Skeletal muscle tissue (tissue), 3 donors: ENCODE measurements at regions not wholly inside any gene's neighbourhood (a gene's known extent, or its start where the extent isn't known, plus 50 kb on each side); places are given as distances from the start of the nearest gene placed in this dataset.

Experiments used
- H3K27ac ChIP-seq: one replicate; pipeline ENCODE4 v1.7.0; 2013; ENCODE audit warnings: mild to moderate bottlenecking, low read depth, low read length, inconsistent platforms
- H3K27me3 ChIP-seq, 3 donors: one replicate each; pipeline ENCODE4 v1.7.0; 2013; ENCODE audit warnings: low read length in 3 of 3; ENCODE audit not compliant: control insufficient read depth in 3 of 3, insufficient read depth in 3 of 3
- H3K36me3 ChIP-seq, 3 donors: one replicate each; pipeline ENCODE4 v1.7.0; 2013; ENCODE audit warnings: low read length in 3 of 3; ENCODE audit not compliant: control insufficient read depth in 3 of 3, insufficient read depth in 3 of 3
- H3K4me1 ChIP-seq, 3 donors: one replicate each; pipeline ENCODE4 v1.7.0; 2013; ENCODE audit warnings: low read length in 3 of 3, mild to moderate bottlenecking in 3 of 3; ENCODE audit not compliant: control insufficient read depth in 3 of 3, insufficient read depth in 3 of 3
- H3K4me3 ChIP-seq, 3 donors: one replicate each; pipeline ENCODE4 v1.7.0; 2013; ENCODE audit warnings: low read length in 3 of 3
- H3K9ac ChIP-seq, 3 donors: one replicate each; pipeline ENCODE4 v1.7.0; 2013; ENCODE audit warnings: low read length in 3 of 3, mild to moderate bottlenecking in 3 of 3, moderate library complexity in 2 of 3, low read depth in 1 of 3
- H3K9me3 ChIP-seq, 3 donors: one replicate each; pipeline ENCODE4 v1.7.0; 2013; ENCODE audit warnings: low read length in 3 of 3; ENCODE audit not compliant: control insufficient read depth in 3 of 3
- donor health status: Osteomylitis.

DNA sequence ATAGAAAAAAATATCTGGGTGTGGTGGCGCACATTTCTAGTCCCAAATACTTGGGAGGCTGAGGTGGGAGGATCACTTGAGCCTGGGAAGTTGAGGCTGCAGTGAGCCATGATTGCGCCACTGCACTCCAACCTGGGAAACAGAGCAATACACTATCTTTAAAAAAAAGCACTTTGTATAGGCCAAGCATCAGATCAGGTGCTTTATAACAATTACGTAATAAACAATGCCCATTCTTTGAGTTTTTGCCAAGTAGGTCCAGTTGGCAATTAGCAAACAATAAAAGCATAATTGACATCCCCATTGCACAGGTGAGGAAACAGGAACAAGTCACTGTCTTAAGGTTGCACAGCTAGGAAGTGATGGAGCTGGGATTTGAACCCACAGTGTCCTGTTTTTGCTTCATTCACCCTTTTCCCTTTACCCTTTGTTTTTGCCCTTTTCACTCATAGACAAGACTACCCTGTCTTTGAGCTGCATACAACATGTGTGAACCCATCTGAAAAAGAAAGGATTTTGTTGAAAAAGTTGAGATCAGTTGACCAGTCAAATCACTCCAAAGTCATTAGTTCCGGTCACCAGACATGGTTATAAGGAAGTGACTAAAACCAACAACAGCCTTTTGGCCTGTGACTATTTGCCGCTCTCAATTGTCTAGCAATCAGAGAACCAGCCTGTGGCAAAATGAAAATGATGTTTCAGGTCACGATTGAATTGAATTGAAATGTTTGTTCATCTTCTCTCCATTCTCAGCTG lies 303.6 kb downstream of the TFAP2C start:
- no peaks in the 10 kb centered on the region for H3K4me1 ChIP-seq
- H3K27ac ChIP-seq = no peak overlapping the region
- no peaks in the 10 kb centered on the region for H3K36me3 ChIP-seq
- no peak overlapping the region for H3K9ac ChIP-seq
- no peaks in the 10 kb centered on the region for H3K9me3 ChIP-seq
- no peak overlapping the region for H3K4me3 ChIP-seq
- H3K27me3 ChIP-seq = peaks cover 6 to 21% (median 17%) of the 10 kb centered on the region in 3 donors

DNA sequence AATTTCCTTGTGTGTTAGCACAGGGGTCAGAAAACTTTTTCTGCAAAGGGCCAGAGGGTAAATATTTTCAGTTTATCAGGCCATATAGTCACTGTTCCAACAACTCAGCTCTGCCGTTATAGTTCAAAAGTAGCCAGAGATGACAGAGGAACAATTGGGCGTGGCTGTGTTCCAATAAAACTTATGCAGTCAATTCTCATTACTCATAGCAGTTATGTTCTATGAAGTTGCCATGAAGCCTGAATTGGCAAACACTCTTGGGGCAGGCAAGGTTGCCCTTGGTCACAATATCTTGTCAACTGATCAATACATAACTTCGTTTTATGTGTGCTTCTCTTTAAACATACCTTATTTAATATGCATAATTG lies 304.2 kb downstream of the TFAP2C start:
- Histone ChIP-seq H3K4me3 (no peak overlapping the region), H3K4me1 (no peaks in the 10 kb centered on the region), H3K27ac (no peak overlapping the region), H3K9ac (no peak overlapping the region), H3K36me3 (no peaks in the 10 kb centered on the region), H3K27me3 (peaks cover 1 to 17% (median 14%) of the 10 kb centered on the region in 3 donors), H3K9me3 (no peaks in the 10 kb centered on the region)

DNA sequence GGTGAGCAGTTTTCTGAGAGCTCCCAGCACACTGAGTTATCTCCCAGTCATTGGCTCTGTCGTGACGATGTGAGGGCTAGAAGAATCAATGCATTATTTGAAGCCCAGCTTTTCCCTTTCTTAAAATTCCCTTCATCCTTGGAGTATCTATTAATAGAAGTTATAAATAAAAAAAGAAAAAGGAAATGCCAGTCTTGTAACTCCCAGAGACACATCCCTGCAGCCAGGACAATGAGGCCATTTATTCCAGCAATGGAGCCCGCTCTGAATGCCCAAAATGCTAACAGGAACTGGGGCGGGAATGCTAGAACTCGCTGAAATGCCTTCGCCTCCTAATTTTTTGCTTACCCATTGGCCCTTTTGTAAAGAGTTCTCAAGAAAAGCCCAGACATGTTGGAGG lies 305.8 kb downstream of the TFAP2C start:
- peaks cover 0 to 14% (median 4%) of the 10 kb centered on the region in 3 donors for H3K27me3 ChIP-seq
- no peaks in the 10 kb centered on the region for H3K4me1 ChIP-seq
- no peaks in the 10 kb centered on the region for H3K9me3 ChIP-seq
- no peak overlapping the region for H3K27ac ChIP-seq
- H3K36me3 ChIP-seq = no peaks in the 10 kb centered on the region
- H3K4me3 ChIP-seq = no peak overlapping the region
- no peak overlapping the region for H3K9ac ChIP-seq

DNA sequence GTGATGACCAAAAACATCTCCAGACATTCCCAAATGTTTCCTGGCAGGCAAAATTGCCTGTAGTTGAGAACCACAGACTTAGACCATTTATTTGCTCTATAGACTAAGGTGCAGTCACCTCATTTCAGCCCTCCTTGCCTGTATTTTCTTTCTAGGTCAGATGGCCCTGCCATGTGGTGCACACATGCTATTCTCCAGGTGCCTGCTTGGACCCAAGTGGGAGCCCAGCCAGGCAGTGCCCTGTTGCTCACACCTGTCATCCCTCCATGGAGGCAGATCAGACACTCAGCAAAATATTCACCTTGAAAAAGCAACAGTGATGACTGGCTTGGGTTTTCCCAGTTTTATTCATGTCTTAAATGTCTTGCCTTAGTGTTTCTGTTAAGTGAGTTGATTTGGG lies 311.4 kb downstream of the TFAP2C start:
- Histone ChIP-seq H3K9me3 (no peaks in the 10 kb centered on the region), H3K27me3 (peaks cover 0 to 28% (median 0%) of the 10 kb centered on the region in 3 donors), H3K9ac (no peak overlapping the region), H3K4me1 (no peaks in the 10 kb centered on the region), H3K27ac (no peak overlapping the region), H3K36me3 (no peaks in the 10 kb centered on the region), H3K4me3 (no peak overlapping the region)

DNA sequence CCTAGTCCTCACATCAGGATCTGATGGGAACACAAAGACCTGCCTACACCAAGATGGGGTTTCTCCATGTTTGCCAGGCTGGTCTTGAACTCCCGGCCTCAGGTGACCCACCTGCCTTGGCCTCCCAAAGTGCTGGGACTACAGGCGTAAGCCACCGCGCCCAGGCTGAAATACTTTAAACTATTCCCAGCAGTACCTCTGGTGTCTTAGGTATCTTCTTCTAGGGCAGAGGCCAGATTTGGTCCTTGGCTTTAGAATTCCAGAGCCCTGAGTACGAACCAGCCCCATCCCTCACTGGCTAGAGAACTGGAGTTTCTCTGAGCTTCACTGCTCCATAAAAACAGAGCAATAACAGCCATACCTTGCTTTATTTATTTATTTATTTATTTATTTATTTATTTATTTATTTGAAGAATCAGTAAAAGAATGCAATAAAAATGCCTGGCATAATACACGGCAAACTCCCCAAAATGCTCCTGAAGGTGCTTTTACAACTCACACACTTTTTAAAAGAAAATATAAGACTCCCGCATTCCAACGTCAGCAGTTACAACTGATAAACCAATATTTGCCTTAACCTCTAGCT lies 312.1 kb downstream of the TFAP2C start:
- Histone ChIP-seq H3K4me3 (no peak overlapping the region), H3K27me3 (peaks cover 0 to 32% (median 1%) of the 10 kb centered on the region in 3 donors), H3K27ac (no peak overlapping the region), H3K9ac (no peak overlapping the region), H3K36me3 (no peaks in the 10 kb centered on the region), H3K9me3 (no peaks in the 10 kb centered on the region), H3K4me1 (no peaks in the 10 kb centered on the region)

DNA sequence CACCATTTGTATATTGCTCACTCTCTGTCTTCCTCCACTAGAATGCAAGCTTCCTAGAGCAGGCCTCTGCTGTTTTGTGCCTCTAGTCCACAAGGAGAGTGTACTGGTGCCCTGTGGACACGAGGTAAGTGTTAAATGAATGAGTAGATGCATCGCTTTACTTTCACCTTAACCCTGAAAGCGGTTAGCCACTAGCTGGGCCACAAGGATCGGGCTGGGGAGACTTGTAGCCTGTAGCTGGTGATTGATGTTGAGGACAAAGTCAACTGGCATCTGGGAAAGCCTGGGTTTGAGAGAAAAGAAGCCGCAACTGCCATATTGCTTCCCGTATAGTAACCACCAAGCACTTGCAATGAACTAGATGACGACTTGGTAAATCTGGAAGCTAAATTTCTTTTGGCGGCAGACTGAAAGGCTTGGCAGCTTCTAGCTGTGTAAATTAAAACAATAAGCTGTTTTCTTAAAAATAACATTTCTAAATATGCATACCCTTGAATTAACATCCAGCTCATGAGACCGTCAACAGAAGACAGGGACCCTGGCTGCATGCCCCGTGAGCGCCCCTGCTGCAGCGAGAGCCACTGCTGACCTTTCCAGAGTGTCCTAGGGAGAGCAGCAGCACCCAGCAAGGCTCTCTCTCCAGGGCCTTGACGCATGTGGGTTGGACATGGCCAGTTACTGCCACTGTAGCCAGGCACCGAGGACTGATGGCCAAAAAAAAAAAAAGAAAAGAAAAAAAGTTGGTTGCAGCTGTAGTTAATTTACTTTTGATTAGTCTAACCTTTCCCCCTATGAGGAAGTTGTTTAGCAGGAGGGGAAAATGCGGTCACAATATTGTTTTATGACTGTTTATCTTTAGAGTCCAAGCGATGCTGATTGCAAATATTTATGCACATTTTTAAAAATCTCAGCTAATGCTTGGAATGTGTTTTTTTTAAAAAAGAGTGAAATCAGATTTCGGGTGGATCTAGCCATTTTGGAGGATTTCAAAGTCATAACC lies 315.1 kb downstream of the TFAP2C start:
- no peak overlapping the region for H3K9ac ChIP-seq
- no peak overlapping the region for H3K4me3 ChIP-seq
- peaks cover 2 to 38% (median 6%) of the 10 kb centered on the region in 3 donors for H3K27me3 ChIP-seq
- no peaks in the 10 kb centered on the region for H3K36me3 ChIP-seq
- H3K9me3 ChIP-seq = no peaks in the 10 kb centered on the region
- no peak overlapping the region for H3K27ac ChIP-seq
- no peaks in the 10 kb centered on the region for H3K4me1 ChIP-seq

DNA sequence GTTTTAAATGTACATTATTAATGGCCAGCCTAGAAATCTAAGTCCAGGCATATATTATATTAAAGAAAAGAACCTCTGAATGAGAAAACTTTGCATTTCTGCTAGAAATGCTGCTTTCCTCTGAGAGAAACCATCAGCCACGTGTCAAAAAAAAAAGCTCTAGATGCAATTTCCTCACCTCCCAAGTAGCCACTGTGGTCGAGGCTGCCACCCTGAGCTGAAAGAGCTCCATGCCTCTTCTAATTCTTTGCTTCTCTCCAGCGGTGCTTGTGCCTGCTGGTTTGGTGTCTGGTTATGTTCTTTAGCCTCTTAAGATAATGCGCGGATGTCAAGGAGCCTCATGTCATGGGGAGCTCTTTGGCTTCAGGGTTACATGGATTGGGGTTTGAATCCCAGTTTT lies 316.0 kb downstream of the TFAP2C start:
- H3K4me3 ChIP-seq = no peak overlapping the region
- H3K4me1 ChIP-seq = no peaks in the 10 kb centered on the region
- H3K36me3 ChIP-seq = no peaks in the 10 kb centered on the region
- no peak overlapping the region for H3K27ac ChIP-seq
- H3K27me3 ChIP-seq = peaks cover 6 to 42% (median 13%) of the 10 kb centered on the region in 3 donors
- H3K9ac ChIP-seq = no peak overlapping the region
- no peaks in the 10 kb centered on the region for H3K9me3 ChIP-seq

DNA sequence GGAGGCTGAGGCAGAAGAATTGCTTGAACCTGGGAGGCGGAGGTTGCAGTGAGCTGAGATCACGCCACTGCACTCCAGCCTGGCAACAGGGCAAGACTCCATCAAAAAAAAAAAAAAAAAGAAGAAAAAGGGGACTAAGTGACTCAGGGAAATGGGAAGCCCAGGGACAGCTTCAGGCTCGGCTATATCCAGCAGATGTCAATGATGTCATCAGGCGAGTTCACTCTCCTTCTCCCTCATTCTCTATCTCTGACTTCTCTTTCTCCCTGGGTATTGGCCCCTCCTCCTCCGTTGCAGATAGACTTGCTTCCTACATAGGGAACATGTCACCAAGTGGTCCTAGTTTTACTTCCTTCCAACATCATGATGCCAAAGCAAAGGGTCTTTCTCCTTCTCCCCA lies 316.8 kb downstream of the TFAP2C start:
- Histone ChIP-seq H3K36me3 (no peaks in the 10 kb centered on the region), H3K27ac (no peak overlapping the region), H3K9ac (no peak overlapping the region), H3K9me3 (no peaks in the 10 kb centered on the region), H3K4me1 (no peaks in the 10 kb centered on the region), H3K4me3 (no peak overlapping the region), H3K27me3 (peaks cover 6 to 40% (median 13%) of the 10 kb centered on the region in 3 donors)

DNA sequence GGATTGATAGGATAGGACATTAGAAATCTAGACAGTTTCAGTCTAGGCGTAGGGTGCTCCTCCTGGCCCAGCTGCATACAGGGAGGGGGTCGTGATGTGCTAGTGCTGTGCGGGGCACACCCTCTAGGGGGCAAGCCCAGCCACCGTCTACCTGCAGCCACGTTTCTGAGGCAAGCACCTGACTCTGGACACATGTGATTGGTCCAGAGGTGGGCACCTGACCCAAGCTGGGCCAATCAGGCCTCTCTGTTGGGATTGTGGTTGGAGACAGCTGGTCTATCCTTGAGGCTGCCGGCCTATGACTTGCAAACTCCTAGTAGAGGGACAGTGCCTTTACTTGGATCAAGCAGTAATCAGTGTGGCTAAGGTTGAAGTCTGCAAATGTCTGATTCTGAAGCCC lies 317.1 kb downstream of the BMP7 start:
- H3K9me3 ChIP-seq = no peaks in the 10 kb centered on the region
- no peak overlapping the region for H3K9ac ChIP-seq
- no peaks in the 10 kb centered on the region for H3K36me3 ChIP-seq
- peaks cover 11 to 44% (median 13%) of the 10 kb centered on the region in 3 donors for H3K27me3 ChIP-seq
- H3K27ac ChIP-seq = no peak overlapping the region
- no peaks in the 10 kb centered on the region for H3K4me1 ChIP-seq
- no peak overlapping the region for H3K4me3 ChIP-seq
